PC-9 (cell line): ENCODE measurements at regions not wholly inside any gene's neighbourhood (a gene's known extent, or its start where the extent isn't known, plus 50 kb on each side); places are given as distances from the start of the nearest gene placed in this dataset.

Experiments used
- EZH2 ChIP-seq: fragments of 200-600 bp; sonication (generic); IDR thresholded peaks from 2 replicates; pipeline ENCODE4 v1.8.0; 2017; ENCODE audit warnings: antibody characterized with exemption, low read depth
- TF ChIP-seq, protein P1 (sequence below): fragments of 200-600 bp; sonication (generic); conservative IDR thresholded peaks from 2 replicates; pipeline ENCODE4 v1.6.1; 2017; ENCODE audit warnings: mixed run types, antibody characterized with exemption, mild to moderate bottlenecking, moderate library complexity

- no peak for TF ChIP-seq EZH2
- TF ChIP-seq, protein P1, sequence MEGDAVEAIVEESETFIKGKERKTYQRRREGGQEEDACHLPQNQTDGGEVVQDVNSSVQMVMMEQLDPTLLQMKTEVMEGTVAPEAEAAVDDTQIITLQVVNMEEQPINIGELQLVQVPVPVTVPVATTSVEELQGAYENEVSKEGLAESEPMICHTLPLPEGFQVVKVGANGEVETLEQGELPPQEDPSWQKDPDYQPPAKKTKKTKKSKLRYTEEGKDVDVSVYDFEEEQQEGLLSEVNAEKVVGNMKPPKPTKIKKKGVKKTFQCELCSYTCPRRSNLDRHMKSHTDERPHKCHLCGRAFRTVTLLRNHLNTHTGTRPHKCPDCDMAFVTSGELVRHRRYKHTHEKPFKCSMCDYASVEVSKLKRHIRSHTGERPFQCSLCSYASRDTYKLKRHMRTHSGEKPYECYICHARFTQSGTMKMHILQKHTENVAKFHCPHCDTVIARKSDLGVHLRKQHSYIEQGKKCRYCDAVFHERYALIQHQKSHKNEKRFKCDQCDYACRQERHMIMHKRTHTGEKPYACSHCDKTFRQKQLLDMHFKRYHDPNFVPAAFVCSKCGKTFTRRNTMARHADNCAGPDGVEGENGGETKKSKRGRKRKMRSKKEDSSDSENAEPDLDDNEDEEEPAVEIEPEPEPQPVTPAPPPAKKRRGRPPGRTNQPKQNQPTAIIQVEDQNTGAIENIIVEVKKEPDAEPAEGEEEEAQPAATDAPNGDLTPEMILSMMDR = no peak
These were observed 131.5 kb upstream of the FGGY start for GRCh38 chr1:59165353-59165752.
